GM20000 (cell line): ENCODE measurements at regions not wholly inside any gene's neighbourhood (a gene's known extent, or its start where the extent isn't known, plus 50 kb on each side); places are given as distances from the start of the nearest gene placed in this dataset.

Source experiments
- DNase-seq: peaks from one replicate; pipeline ENCODE4 v3.0.0; 2012; ENCODE audit warnings: low spot score
- CTCF ChIP-seq: IDR thresholded peaks from 2 replicates; pipeline ENCODE4 v1.5.1; 2012; ENCODE audit warnings: mild to moderate bottlenecking, control low read depth; ENCODE audit errors: extremely low read depth, missing control alignments

- DNase-seq: no peak
- TF ChIP-seq CTCF: no peak
Observed at GRCh38 chr12:127145929-127146789, 1120.8 kb upstream of the TMEM132C start.

- TF ChIP-seq CTCF: no peak
Observed at GRCh38 chr12:127146991-127147718, 1119.8 kb upstream of the TMEM132C start.

GRCh38 chr12:127147724-127148123, 1119.2 kb upstream of the TMEM132C start:
- no peak for DNase-seq
- TF ChIP-seq CTCF: no peak

More at GRCh38 chr12:127146991-127147718, 1119.8 kb upstream of the TMEM132C start:
- DNase-seq: no peak

GRCh38 chr12:127148318-127148717, 1118.7 kb upstream of the TMEM132C start:
- no peak for DNase-seq
- no peak for TF ChIP-seq CTCF

GRCh38 chr12:127149226-127149964, 1117.6 kb upstream of the TMEM132C start:
- no peak for DNase-seq
- TF ChIP-seq CTCF: no peak

GRCh38 chr12:127150028-127150427, 1116.9 kb upstream of the TMEM132C start:
- no peak for TF ChIP-seq CTCF

More at GRCh38 chr12:127150028-127150427, 1116.9 kb upstream of the TMEM132C start:
- DNase-seq: no peak
